ENCODE measurements at regions not wholly inside any gene's neighbourhood (a gene's known extent, or its start where the extent isn't known, plus 50 kb on each side); places are given as distances from the start of the nearest gene placed in this dataset.

DNA sequence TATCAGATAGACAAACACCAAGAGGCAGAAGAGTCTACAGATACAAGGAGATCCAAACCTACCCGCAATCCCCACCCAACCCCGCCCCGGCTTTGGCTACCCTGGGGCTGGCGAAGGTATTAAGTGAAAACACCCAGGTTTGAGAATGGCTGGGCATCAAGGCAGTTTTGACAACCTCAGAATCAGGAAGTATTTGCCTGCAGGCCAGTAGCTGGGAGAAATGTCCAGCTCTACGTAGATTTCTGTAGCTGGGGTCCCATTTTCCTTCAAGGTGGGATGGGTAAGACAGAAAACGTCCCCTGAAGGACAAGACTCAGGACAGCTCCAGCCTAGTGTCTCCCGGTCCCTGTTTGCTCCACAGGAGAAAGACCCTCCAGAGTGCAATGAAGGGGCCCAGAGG lies 101.8 kb upstream of the ERG start:
- Mint-ChIP-seq H3K4me3 (no peak overlapping the region), H3K36me3 (ENCODE audit: low read depth) (no peaks in the 10 kb centered on the region), H3K27ac (no peak overlapping the region), H3K9me3 (no peaks in the 10 kb centered on the region), H3K27me3 (ENCODE audit: insufficient read depth) (peaks cover 49% of the 10 kb centered on the region), H3K4me1 (ENCODE audit: low read depth) (no peaks in the 10 kb centered on the region)
- TF ChIP-seq, protein P1, sequence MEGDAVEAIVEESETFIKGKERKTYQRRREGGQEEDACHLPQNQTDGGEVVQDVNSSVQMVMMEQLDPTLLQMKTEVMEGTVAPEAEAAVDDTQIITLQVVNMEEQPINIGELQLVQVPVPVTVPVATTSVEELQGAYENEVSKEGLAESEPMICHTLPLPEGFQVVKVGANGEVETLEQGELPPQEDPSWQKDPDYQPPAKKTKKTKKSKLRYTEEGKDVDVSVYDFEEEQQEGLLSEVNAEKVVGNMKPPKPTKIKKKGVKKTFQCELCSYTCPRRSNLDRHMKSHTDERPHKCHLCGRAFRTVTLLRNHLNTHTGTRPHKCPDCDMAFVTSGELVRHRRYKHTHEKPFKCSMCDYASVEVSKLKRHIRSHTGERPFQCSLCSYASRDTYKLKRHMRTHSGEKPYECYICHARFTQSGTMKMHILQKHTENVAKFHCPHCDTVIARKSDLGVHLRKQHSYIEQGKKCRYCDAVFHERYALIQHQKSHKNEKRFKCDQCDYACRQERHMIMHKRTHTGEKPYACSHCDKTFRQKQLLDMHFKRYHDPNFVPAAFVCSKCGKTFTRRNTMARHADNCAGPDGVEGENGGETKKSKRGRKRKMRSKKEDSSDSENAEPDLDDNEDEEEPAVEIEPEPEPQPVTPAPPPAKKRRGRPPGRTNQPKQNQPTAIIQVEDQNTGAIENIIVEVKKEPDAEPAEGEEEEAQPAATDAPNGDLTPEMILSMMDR (IDR thresholded peaks at IDR 0.05), result no peak
- no peak for DNase-seq

DNA sequence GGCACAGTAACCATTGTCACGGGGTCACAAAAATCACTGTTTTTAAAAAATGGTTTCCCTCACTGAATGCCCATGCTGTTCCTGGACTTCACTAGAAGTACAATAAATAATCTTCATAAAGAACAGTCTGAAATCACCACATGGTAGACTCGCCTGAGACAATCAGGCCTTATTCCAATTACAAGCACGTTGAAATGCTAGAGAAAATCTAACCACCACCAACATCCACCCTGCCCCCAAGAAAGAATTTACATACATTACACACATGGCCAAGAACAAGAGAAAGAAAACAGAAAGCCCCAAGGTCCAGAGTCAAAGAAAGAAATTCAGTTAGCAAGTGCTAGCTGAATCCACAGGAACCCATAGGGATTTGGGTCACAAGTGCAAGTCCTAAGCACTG lies 107.0 kb upstream of the ERG start:
- Mint-ChIP-seq H3K27ac (no peak overlapping the region), H3K27me3 (ENCODE audit: insufficient read depth) (peaks cover 25% of the 10 kb centered on the region), H3K36me3 (ENCODE audit: low read depth) (no peaks in the 10 kb centered on the region), H3K9me3 (no peaks in the 10 kb centered on the region), H3K4me3 (no peak overlapping the region), H3K4me1 (ENCODE audit: low read depth) (no peaks in the 10 kb centered on the region)
- no peak for DNase-seq
- TF ChIP-seq, protein P1 (IDR thresholded peaks at IDR 0.05), result no peak

DNA sequence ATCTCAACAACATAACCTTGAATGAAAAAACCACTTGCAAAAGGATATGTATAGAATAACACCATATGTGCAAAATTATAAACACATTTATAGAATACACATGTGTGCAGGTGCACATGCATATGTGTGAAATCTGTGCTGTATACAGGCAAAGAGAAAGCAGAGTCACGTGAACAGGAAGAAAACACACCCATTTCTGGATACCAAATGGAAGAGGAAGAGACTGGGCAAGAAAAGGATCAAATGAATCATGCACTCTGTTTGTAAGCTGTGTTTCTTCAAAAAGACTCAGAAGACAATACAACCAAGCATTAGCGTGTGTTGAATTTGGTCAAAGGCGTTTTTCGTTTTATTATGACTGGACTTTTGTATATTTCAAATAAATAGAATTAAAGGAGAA lies 111.3 kb upstream of the ERG start:
- H3K9me3 Mint-ChIP-seq, result no peaks in the 10 kb centered on the region
- H3K4me3 Mint-ChIP-seq, result no peak overlapping the region
- no peaks in the 10 kb centered on the region for H3K4me1 Mint-ChIP-seq (ENCODE audit: low read depth)
- no peak for DNase-seq
- peaks cover 21% of the 10 kb centered on the region for H3K27me3 Mint-ChIP-seq (ENCODE audit: insufficient read depth)
- no peak overlapping the region for H3K27ac Mint-ChIP-seq
- H3K36me3 Mint-ChIP-seq (ENCODE audit: low read depth), result no peaks in the 10 kb centered on the region
- TF ChIP-seq, protein P1 (IDR thresholded peaks at IDR 0.05), result no peak

- Mint-ChIP-seq H3K9me3 (no peaks in the 10 kb centered on the region), H3K4me3 (no peak overlapping the region), H3K4me1 (ENCODE audit: low read depth) (no peaks in the 10 kb centered on the region), H3K27ac (no peak overlapping the region), H3K36me3 (ENCODE audit: low read depth) (no peaks in the 10 kb centered on the region), H3K27me3 (ENCODE audit: insufficient read depth) (peaks cover 26% of the 10 kb centered on the region)
- TF ChIP-seq, protein P1 (IDR thresholded peaks at IDR 0.05), result no peak
- DNase-seq, result no peak
These were observed 112.5 kb upstream of the ERG start for GRCh38 chr21:38610623-38611251.

DNA sequence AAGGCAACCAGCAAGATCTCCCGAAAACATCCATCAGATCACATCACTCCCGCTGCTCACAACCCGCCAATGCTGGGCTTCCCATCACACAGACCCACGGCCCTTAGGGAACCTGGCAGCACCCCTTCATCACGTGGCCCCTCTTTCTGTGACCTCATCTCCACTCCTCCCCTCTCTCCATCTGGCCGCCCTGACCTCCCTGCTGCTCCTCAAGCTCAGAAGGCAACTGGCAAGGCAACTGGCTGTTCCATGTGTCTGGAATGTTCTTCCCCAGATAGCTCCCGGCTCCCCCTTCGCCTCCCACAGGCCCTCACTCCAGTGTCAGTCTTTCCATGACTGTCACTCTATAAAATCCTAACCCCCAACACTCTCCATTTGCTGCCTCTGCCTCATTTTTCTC lies 113.0 kb upstream of the ERG start:
- no peaks in the 10 kb centered on the region for H3K4me1 Mint-ChIP-seq (ENCODE audit: low read depth)
- no peaks in the 10 kb centered on the region for H3K36me3 Mint-ChIP-seq (ENCODE audit: low read depth)
- no peak overlapping the region for H3K4me3 Mint-ChIP-seq
- TF ChIP-seq, protein P1 (IDR thresholded peaks at IDR 0.05), result no peak
- no peak overlapping the region for H3K27ac Mint-ChIP-seq
- no peaks in the 10 kb centered on the region for H3K9me3 Mint-ChIP-seq
- H3K27me3 Mint-ChIP-seq (ENCODE audit: insufficient read depth), result peaks cover 31% of the 10 kb centered on the region
- no peak for DNase-seq

- TF ChIP-seq, protein P1 (IDR thresholded peaks at IDR 0.05), result no peak
- Mint-ChIP-seq H3K36me3 (ENCODE audit: low read depth) (no peaks in the 10 kb centered on the region), H3K4me1 (ENCODE audit: low read depth) (no peaks in the 10 kb centered on the region), H3K4me3 (no peak overlapping the region), H3K27me3 (ENCODE audit: insufficient read depth) (peaks cover 39% of the 10 kb centered on the region), H3K27ac (no peak overlapping the region), H3K9me3 (no peaks in the 10 kb centered on the region)
- no peak for DNase-seq
These were observed 115.4 kb upstream of the ERG start for GRCh38 chr21:38613686-38614085.

All from HFFc6 (cell line).